A549 (cell line): ENCODE measurements at regions not wholly inside any gene's neighbourhood (a gene's known extent, or its start where the extent isn't known, plus 50 kb on each side); places are given as distances from the start of the nearest gene placed in this dataset.

Experiments used
- CEBPB ChIP-seq, 2 experiments: fragments of >200 bp in 1 of 2; sonication (Bioruptor Twin) in 1 of 2; formaldehyde crosslinking in 1 of 2; IDR thresholded peaks; 2 replicates each; pipeline ENCODE4 v1.6.1; 2012 to 2016
- CTCF ChIP-seq: fragments of >200 bp; sonication (Bioruptor Twin); formaldehyde crosslinking; IDR thresholded peaks from 3 replicates; pipeline ENCODE4 v1.5.1; 2016
- ESRRA ChIP-seq: fragments of 150-350 bp; IDR thresholded peaks from 2 replicates; pipeline ENCODE4 v1.6.1; 2014; ENCODE audit warnings: mild to moderate bottlenecking, low read length, borderline replicate concordance
- MAX ChIP-seq: IDR thresholded peaks from 2 replicates; pipeline ENCODE4 v1.6.1; 2012
- NR3C1 ChIP-seq: fragments of >200 bp; sonication (Bioruptor Twin); formaldehyde crosslinking; IDR thresholded peaks from 3 replicates; pipeline ENCODE4 v1.6.1; 2017
- RAD21 ChIP-seq, 2 experiments: fragments of >200 bp in 1 of 2; sonication (Bioruptor Twin) in 1 of 2; formaldehyde crosslinking in 1 of 2; IDR thresholded peaks in 1 of 2; conservative IDR thresholded peaks in 1 of 2; 2 replicates in 1 of 2; 3 replicates in 1 of 2; pipeline ENCODE4 v1.6.1; 2012 to 2018; ENCODE audit warnings: inconsistent platforms in 1 of 2
- SMC3 ChIP-seq: fragments of >200 bp; sonication (Bioruptor Twin); formaldehyde crosslinking; IDR thresholded peaks from 3 replicates; pipeline ENCODE4 v1.6.1; 2018; ENCODE audit warnings: inconsistent platforms

- TF ChIP-seq RAD21 (conservative IDR thresholded peaks at IDR 0.05 in 1 of 2, IDR thresholded peaks at IDR 0.05 in 1 of 2) (no peak), NR3C1 (no peak), CTCF (no peak), SMC3 (no peak), CEBPB (IDR thresholded peaks at IDR 0.05) (no peak), ESRRA (no peak), MAX (no peak)
Measured at GRCh38 chr10:6783471-6783870, 203.4 kb upstream of the PRKCQ start.
